Glutamatergic neuron (in vitro differentiated cells): ENCODE measurements at regions not wholly inside any gene's neighbourhood (a gene's known extent, or its start where the extent isn't known, plus 50 kb on each side); places are given as distances from the start of the nearest gene placed in this dataset.

Experiments used
- DNase-seq: peaks from one replicate; pipeline ENCODE4 v3.0.0; 2022
- H3K27ac Mint-ChIP-seq: one replicate; pipeline ENCODE4 v1.8.0; 2020; ENCODE audit warnings: mild to moderate bottlenecking, mixed read lengths, inconsistent platforms; ENCODE audit not compliant: unreplicated experiment
- H3K27me3 Mint-ChIP-seq: one replicate; pipeline ENCODE4 v1.8.0; 2020; ENCODE audit warnings: mild to moderate bottlenecking, moderate library complexity, mixed read lengths, inconsistent platforms; ENCODE audit not compliant: unreplicated experiment
- H3K36me3 Mint-ChIP-seq: one replicate; pipeline ENCODE4 v1.8.0; 2020; ENCODE audit warnings: mild to moderate bottlenecking, mixed read lengths, inconsistent platforms; ENCODE audit not compliant: unreplicated experiment
- H3K4me1 Mint-ChIP-seq: one replicate; pipeline ENCODE4 v1.8.0; 2020; ENCODE audit warnings: mild to moderate bottlenecking, low read depth, mixed read lengths, inconsistent platforms; ENCODE audit not compliant: unreplicated experiment
- H3K4me3 Mint-ChIP-seq: one replicate; pipeline ENCODE4 v1.8.0; 2020; ENCODE audit warnings: mild to moderate bottlenecking, mixed read lengths, inconsistent platforms; ENCODE audit not compliant: unreplicated experiment
- H3K9me3 Mint-ChIP-seq: one replicate; pipeline ENCODE4 v1.8.0; 2020; ENCODE audit warnings: mild to moderate bottlenecking, moderate library complexity, mixed read lengths, inconsistent platforms; ENCODE audit not compliant: unreplicated experiment
- CTCF ChIP-seq: fragments of 200-600 bp; sonication (generic); IDR thresholded peaks from one replicate; pipeline ENCODE4 v1.5.0; 2021; ENCODE audit not compliant: partially characterized antibody, unreplicated experiment

DNA sequence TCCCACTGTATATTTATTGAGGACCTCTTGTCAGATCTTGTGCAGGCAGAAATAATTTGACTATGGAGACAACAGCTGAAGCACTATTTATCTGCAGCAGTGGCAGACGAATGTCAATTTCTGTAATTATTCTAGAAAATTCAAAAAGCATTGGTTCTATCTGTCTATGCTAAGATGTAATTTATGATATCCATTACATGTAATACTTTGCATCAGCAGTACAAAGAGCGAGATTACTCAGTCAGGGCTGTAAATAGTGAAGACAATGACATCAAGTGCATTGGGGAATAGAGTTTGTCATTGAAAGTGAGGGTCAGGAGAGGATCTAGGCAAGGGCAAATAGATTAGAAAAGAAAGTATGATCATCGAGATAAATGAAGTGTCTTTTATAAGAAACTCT is 508.2 kb downstream of the ZWINT start:
- Mint-ChIP-seq H3K9me3 (no peaks in the 10 kb centered on the region), H3K36me3 (no peaks in the 10 kb centered on the region), H3K27me3 (peaks cover 3% of the 10 kb centered on the region), H3K4me3 (no peak overlapping the region), H3K27ac (peak overlapping the region; percentile 36), H3K4me1 (peaks cover 19% of the 10 kb centered on the region)
- no peak for TF ChIP-seq CTCF
- no peak for DNase-seq

DNA sequence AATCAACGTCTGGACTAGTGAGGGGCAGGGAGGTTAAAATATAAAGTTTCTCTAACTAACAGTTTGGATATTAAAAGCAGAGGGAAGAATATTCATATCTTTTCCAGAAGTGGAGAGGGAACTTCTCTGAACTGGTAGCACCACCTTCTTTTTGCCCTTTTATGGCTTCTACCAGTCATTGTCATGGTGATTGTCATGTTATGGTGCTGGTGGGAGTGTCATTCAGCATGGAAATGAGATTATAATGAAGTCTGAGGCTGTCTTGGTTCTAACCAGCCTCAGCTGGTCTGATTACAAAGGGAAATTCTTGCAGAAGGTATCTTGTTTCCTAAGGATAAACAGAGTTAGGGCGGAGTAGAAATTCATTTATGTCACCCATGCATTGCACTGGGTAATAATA is 523.8 kb downstream of the ZWINT start:
- Mint-ChIP-seq H3K4me1 (no peaks in the 10 kb centered on the region), H3K4me3 (no peak overlapping the region), H3K27me3 (no peaks in the 10 kb centered on the region), H3K9me3 (no peaks in the 10 kb centered on the region), H3K27ac (no peak overlapping the region), H3K36me3 (no peaks in the 10 kb centered on the region)
- no peak for TF ChIP-seq CTCF
- no peak for DNase-seq

DNA sequence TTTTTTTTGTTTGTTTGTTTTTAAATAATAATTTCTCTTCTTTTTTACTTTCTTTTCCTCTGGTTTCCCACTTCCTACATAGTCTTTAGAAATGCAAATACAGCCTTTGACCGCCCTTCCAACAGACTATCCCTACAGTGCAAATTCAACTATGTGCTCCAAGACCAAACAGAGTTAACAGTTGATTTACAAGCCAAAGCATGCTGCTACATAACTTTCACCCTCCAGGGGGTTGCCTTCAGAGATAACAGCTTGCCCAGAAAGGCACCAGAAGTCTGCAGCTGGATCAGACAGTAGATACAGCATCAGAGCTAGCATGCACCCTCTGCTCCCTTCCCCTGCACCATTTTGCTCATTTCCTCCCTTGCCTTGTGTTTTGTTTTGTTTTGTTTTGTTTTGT is 539.0 kb downstream of the ZWINT start:
- Mint-ChIP-seq H3K27me3 (peaks cover 7% of the 10 kb centered on the region), H3K9me3 (peaks cover 6% of the 10 kb centered on the region), H3K4me3 (no peak overlapping the region), H3K36me3 (peaks cover 13% of the 10 kb centered on the region), H3K27ac (peak overlapping the region; percentile 69), H3K4me1 (peaks cover 7% of the 10 kb centered on the region)
- no peak for TF ChIP-seq CTCF
- DNase-seq = no peak

DNA sequence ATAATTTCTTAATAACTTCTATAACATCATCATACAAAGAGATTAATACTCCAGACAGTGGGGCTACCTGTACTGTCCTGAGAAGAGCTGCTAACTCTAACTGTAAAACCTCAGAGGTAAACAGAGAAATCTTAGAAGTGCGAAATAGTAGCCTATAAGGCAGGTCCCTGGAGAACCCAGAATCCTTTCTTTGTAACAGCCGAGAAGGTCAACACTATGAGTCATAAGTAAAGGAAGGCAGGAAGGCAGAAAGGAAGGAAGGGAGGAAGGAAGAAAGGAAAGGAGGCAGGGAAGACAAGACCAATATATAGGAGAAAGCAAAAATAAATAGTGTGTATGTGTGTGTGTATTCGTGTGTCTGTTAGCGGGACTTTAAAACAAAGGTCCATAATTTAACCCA is 540.6 kb downstream of the ZWINT start:
- no peak for DNase-seq
- peaks cover 7% of the 10 kb centered on the region for H3K27me3 Mint-ChIP-seq
- H3K36me3 Mint-ChIP-seq = peaks cover 17% of the 10 kb centered on the region
- H3K27ac Mint-ChIP-seq = no peak overlapping the region
- TF ChIP-seq CTCF = no peak
- no peak overlapping the region for H3K4me3 Mint-ChIP-seq
- H3K4me1 Mint-ChIP-seq = peaks cover 7% of the 10 kb centered on the region
- H3K9me3 Mint-ChIP-seq = peaks cover 8% of the 10 kb centered on the region

DNA sequence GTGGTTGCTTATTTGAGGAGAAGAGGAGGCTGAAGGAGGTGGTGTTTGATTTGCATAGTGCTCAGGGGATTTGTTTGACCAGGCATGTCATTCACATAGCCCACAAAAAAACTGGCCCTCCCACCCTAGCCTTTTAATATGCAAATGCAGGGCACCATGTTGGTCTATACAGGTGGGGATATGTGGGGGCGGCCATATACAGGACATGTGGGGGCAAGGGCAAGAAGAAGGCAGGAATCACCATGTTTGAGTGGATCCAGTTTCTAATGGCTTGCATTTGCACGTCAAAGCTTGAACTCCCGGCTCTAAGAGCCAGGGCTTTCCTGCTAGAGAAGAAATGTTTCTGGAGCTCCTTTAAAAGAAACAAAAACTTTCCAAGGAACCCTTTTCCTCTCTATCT is 541.0 kb downstream of the ZWINT start:
- peaks cover 7% of the 10 kb centered on the region for H3K27me3 Mint-ChIP-seq
- H3K4me1 Mint-ChIP-seq = peaks cover 7% of the 10 kb centered on the region
- peaks cover 17% of the 10 kb centered on the region for H3K36me3 Mint-ChIP-seq
- TF ChIP-seq CTCF = no peak
- peaks cover 8% of the 10 kb centered on the region for H3K9me3 Mint-ChIP-seq
- no peak overlapping the region for H3K4me3 Mint-ChIP-seq
- no peak for DNase-seq
- no peak overlapping the region for H3K27ac Mint-ChIP-seq
